ENCODE measurements at regions not wholly inside any gene's neighbourhood (a gene's known extent, or its start where the extent isn't known, plus 50 kb on each side); places are given as distances from the start of the nearest gene placed in this dataset.

DNA sequence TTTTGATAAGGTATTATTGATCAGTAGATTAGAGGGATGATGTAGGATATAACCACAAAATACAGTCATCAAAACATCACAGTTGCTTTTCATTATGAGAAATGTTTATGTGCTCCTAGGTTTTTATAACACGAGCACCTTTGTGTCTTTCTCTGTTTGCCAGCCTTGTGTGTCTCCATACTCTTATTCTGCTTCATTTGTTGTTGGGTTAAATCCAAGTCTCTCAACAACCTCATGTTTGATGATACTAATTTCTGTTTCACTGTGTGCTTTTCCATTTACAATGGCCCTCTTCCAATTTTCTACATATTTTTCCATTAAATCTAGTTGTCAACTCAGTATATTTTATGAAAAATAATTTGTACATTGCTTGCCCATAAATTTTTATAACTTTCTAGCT is 107.7 kb upstream of the POU2AF2 start:
- no peak for DNase-seq

DNA sequence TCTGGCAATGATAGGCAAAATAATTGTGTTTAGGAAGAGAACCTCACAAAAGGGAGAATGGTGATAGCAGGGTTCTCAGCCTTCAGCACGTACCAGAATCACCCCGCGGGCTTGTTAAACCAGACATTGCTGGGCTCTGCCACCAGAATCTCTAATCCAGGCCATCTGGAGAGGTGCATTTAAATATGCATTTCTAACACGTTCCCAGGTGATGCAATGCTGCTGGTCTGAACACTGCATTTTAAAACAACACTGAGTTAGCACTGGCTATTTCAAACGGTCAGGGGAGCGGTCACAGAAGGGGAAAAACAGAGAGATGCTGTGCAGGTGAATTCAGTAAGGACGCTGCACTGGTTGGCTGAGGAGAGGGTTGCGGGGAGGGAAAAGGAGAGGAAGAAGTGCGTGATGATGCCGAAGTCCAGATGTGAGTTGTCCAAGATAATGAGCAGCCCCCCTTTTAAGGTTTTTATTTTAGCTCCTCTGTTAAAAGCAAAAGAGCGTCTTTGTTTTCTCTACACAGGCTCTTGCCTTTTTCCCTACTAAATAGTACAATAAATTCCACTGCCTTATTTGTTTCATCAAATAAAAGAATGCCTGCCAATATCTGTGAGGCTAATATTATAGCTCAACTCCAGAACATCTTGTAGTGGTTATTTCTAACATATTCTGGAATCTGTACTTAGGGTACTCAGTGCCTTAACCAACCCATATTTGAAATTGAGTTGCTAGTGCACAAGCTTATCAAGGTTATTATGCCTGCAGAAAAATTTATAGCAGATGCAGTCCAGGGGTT is 109.6 kb upstream of the POU2AF2 start:
- no peak for DNase-seq

DNA sequence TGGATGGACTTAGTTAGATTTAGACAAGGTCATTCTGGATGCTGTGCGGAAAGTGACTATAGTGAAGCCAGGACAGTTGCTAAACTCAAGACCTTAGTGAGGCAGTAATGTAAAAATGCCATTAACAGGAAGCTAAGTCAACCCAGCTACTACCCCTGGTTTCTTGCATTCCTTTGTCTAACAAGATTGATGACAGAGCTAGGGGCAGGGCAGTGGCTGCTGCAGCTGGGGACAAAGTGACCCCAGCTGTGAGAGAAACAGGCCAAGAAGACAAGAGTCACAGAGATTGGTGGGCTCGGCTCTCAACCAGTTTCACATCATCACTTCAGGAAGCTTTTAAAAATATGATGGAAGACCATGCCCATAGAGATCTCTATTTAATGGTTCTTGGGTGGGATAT is 110.4 kb upstream of the POU2AF2 start:
- no peak for DNase-seq

DNA sequence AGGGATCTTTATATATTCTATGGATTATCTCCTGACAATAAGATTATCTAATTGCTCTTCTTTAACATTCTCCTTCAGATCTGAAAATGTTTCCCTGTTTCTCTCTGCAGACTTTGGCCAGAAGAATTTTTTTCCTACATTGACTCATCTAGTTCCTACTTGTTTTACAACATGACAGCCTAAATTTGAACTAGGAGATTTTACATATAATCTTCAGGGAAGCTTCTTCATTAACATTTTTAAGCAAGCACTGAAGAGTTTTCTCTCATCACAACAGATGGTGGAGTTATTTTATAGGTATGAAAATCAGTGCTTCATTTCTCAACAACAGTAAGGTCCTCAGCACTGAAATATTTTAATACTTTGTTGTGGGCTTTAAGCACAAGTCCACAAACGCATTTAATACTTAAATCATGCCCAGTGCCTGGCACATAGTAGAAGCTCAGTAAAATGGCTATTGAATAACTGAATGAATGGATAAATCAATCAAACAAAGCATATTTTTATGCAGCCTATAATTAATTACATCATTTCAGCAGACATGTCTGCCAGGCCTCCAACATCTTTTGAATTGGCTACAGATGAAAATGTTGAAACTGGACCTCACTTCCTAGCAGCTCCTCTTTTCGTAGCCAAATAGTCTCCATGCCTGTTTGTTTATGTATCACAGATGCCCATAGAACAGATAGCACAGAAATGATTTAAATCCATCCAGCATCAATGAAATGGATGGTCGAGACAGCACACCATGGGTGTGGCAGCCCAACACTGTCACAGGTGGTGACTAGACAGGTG is 117.3 kb upstream of the POU2AF2 start:
- DNase-seq: no peak

DNA sequence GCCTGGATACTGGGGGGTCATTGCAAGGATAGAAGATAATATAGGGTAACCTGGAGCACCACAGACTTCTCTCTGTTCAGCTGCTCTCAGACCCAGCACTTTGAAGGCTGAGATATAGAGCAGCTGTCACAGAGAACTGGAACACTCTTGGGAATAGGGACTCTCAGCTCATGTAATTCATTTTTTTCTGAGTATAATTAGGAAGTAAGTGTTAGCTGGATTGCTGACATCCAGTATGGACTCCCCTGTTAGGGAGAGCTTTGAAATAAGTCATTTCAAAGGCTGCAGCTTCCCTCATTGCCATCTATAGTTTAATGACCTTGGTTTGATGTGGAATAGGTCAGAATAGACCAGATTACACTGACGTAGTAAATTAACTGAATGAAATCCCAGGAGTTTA is 120.8 kb upstream of the POU2AF2 start:
- DNase-seq: no peak

DNA sequence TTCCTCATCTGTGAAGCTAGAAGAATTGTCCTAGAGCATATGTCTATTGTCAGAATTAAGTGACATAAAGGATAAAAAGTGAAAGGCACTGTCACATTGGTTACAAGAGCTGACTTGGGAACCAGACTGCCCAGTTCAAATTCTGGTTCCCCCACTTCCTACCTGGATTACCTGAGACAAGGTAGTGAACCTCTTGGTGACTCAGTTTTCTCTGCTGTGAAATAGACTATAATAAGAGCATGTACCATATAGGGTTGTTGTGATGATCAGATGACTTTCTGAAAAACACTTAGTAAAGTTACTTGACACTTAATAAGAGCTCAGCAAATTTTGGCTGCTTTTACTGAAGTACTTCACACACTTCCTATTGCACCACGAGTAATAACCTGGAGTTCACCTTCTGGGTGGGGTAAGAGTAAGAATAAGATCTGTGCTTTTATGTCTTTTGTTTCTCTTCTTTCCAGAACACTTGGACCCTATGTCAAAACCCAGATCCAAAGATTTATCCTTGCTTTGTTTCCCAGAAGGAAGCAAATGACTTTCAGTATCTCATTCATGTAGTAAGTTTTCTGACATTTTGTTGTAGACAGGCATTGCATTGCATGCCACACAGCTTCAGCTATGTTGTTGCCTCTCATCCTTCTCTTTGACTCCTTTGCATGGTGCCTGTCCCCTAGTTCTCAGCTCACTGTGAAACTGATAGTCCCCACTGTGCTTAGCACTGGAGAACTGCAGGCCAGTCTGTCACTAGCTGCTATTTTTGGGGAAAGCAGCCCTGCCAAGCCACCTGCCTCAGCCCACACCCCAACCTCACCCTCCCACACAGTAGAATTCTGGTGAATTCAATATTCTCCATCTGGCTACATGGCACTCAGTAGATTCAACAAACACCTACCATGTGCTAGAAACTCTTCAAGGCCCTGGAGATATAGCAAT is 121.8 kb upstream of the POU2AF2 start:
- no peak for DNase-seq

DNA sequence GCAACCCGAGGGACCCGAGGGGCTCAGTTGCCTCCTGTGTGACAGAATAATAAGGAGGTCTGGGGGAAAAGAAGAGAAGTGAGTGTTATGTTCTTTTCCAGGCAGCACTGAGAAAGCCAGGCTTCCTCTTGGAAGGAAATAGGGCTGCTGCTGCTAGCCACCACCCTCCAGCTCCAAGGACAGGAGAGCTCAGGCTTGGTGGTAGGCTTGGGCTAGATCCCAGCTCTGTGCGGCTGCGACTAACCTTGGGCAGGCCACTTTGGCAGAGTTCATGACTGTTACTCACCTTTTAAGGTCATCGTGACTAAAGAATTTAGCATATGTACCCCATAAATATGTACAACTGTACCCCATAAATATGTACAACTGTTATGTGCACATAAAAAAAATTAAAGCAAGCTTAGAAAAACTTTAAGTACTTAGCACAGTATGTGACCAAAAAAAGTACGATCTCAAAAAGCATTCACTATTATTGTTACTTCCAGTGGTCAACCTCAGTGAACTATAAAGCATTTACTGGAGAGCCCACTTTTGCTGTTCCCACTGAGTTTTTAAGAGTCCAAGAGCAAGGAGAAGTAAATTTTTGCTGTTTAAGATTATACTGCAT is 124.7 kb upstream of the POU2AF2 start:
- DNase-seq: no peak

DNA sequence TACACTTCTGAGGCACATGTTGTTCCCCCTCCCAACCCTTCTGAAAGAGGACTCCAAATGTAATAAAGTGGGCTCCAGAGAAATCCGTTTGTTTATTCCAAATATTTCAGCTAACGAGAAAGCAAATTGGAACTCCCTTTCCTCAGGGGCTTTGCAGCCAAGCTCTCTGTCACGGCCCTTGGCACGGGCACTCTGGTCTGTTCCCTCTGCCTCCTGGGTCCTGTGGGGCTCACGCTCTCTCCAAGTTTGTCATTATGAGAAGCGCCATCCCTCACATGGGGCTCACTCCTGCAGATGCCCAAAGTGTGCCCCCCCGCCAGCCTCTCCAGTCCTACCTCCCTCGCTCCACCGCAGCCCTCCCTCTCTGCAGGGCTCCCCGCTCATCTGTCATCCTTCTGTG is 125.4 kb upstream of the POU2AF2 start:
- DNase-seq: no peak

DNA sequence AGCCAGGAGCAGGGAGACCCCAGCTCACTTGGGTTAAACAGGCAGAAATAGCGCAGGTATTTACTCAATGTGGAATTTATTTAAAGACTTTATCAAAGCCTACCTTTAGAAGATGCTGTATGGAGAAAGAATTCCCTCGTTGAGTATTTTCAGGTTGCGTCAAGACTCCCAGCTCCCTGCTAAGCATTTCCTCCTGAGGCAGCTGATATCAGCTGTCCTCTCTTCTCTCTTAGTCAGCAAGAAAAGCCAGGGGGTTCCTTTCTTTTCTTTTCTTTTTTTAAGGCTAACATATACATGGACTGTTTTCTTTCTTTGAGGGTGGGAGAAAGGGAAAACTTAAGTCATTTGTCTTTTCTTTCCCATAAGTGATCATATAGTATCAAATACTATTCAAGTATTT is 125.8 kb upstream of the POU2AF2 start:
- DNase-seq: no peak

DNA sequence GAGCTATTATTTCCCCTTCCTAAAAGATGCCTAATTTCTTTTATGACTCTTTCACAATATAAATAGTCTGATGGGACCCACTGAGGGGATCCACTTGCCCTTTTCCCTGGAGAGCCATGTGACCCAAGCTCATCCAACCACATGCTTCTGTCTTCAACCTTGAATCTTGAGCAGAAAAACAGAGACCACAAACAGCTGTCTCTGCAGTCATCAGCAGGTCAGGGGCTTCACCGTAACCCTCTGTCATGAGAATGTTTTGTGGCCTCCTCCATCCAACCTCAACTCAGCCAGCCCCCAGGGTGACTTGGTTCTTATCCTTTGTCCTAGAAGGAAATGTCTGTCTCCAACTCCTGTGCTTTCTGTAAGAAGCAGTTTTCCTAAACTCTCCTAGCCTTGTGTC is 129.6 kb upstream of the POU2AF2 start:
- DNase-seq: no peak

DNA sequence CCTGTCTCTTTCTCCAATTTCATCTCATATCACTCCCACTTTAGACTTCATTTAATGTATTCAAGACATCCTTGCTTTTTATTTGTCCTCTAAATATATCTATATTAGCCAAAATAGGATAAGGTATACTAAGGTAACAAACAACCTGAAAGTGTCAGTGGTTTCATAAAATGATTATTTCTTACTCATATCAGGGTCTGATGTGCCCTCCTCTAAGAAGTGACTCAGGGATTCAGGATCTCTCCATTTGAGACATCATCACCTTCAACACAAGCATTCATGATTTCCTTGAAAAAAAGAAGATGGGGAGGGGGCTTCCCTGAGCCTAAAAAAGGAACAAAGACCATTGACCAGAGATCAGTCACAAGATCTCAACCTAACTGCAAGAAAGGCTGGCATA is 131.4 kb upstream of the POU2AF2 start:
- DNase-seq: no peak

DNA sequence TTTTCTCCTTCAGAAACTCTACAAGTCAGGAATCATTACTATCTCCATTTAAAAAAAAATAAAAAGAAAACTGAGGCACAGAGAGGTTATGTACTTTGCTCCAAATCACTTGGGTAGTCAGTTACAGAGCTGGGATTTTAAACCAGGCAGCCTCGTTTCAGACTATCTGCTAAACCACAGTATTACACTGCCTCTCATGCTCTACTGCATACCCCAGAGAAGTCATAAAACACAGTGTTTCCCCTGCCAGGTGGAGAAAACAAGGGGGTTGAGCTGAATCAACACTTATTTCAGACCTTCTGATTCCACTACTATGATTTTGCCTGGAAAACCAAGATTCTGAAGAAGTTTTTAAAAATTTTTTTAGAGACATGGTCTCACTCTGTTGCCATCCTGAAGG is 132.9 kb upstream of the POU2AF2 start:
- DNase-seq: no peak

DNA sequence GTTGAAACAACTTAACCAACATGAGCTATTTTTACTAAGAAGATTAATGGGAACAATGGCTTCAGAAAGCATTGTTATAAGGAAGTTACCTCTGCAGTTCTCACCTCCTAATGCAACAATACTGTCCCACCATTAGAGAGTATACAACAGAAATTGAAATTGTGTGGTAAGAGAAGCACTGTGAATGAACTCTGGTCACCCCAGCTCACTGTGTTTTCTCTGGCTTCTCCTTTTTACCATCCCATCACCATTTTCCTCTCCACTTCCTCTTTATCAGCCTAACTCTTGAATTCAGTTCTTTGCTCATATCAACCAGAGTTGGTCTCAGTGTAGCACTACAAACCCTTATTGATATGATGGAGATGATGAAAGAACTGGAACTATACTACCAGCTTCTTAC is 138.0 kb upstream of the POU2AF2 start:
- peak; percentile 24 to 64 for DNase-seq

DNA sequence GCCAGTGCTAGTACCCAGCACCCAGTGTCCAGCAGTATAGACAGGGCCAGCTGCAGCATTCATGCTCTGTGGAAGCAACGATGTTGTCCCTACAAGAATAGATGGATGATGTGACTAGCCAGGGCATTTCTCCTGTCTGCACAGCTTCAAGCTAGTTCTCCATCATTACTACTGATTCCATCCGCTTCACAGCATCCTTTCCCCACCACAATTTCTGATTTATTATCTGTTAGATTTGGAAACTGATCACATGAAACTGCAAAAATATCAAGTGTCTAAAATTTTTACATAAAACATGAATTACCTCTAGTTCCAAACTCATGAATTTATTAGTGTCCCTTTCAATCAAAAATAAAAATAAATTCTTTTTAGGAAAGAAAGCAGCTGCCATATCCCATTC is 138.9 kb upstream of the POU2AF2 start:
- no peak for DNase-seq

DNA sequence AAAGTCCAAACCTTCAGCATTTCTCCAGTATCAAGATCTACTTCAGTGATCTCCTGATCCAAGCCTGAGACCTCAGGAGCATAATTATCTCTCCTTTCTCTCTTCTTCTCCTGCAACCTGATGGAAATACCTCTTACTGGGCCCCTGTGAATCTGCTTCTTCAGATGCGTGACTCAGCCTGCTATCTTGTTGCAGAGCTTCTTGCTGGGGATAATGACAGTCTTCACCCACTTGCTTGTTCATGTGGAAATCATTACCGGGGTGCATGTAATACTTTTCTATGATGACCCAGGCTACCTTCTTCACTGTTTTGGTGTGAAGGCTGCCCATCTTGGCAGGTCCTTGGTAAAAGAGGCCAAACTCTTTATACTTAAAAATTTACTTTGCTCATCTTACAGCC is 140.0 kb upstream of the POU2AF2 start:
- DNase-seq: no peak

DNA sequence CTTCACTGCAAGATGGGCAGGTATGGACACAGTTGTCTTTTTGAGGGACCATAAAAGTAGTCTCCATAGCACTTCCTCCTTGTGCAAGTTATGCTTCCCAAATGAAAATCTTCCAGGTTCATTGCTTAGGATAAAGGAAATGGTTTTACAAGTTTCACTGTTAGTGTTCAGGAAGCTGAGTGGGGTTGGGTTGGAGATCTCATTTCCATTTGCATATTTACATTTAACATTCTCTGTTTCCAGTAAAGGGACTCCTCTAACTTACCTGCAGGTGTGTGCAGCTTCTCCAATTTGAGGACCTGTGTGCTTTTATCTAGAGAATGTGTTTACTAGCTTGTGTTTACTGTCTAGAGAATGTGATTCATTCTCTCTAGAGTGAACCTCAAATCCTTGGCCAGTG is 141.3 kb upstream of the POU2AF2 start:
- DNase-seq: no peak

DNA sequence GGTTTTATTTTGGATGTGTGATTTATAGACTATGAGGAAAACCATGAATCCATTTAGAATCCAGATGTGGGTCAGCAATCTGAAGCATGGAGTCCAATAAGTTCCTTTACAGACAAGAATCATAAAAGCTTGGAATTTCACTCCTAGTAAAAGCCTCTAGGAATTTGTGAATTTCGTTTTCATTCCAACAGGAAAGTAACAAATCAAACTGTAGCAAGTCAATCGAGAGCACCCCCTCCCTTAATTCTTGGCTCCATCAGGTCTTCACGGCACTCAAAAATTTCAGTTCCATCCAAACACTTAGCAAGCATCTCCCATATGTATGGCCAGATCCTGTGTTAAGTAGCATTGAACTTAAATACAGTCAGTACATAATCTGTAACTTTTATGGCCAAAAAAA is 143.6 kb upstream of the POU2AF2 start:
- no peak for DNase-seq

DNA sequence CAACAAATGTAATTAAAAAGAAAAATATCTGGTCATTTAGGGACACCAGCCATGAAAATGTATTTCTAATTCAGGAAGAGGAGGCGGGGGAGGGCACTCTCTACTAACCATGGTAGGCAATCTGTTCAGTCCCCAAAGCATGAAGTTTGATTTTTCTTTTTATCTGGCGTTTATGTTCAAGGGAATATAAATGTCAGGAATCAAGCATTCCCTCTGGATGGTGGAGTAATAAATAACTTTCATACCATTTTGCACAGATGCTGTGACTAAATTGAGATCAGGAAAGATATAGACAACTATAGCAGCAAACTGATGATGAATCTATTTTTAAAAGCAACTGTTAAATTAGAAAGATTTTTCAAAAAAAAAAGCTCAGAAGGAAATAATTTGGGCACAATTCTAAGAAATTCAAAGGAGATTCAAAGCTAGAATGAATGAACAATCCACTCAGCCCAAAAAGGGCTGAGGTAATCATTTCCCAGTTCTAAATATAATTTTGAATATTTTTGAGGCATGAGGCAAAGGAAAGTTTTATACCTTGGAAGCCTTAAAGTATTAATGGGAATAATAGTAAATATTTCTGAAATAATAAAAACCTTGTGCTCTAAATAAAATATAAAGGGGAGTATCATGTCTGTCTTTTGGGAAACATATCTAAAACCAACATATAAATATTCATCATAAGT is 146.4 kb upstream of the POU2AF2 start:
- no peak for DNase-seq

DNA sequence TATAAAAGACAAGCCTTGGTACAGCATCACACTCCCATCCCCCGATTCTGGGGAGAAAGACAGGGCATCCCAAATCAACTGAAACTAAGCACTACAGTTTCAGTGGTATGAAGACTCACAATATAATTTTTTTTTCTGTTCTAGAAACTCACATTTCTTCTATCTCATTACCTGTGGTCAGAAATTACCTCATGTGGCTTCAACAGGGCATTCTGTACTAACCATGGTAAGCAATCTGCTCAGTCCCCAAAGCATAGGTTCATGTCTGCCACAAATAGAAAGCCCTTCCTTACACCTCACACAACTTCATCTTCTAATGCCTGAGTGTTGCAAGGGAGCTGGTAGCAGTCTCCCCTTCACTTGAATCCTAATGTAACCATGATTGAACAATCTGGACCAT is 147.4 kb upstream of the POU2AF2 start:
- DNase-seq: no peak

DNA sequence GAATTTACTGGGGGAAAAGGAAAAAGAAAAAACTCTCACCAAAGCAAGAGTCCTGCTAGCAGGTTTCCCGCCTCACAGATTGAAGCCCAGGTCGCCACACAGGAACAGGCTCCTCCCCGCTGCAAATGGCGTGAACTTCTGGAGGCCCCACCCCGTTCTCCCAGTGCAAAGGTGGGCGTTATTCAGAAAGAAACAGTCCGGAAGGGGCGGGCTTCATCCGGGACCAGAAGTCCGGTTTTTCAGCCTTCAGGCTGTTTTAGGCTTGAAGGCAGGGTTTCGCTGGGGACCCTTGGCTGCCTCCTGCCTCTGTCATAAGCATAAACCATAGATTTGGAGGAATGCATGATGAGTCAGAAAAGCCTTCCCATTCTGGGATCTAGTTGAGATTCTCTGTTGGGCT is 148.3 kb upstream of the POU2AF2 start:
- DNase-seq: peak; percentile 17 to 51

DNA sequence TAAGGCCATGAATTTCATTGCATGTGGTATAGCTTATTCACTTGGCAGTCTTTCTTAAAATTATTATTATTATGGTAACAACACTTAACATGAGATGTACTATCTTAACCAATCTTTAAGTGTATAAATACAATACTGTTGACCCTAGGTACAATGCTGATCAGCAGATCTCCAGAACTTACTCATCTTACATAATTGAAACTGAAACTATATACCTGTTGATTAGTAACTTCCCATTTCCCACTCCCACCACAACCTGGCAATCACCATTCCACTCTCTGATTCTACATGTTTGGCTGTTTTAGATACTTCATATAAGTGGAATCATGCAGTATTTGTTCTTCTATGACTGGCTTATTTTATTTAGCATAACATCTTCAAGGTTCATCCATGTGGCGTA is 150.2 kb upstream of the POU2AF2 start:
- DNase-seq: no peak

DNA sequence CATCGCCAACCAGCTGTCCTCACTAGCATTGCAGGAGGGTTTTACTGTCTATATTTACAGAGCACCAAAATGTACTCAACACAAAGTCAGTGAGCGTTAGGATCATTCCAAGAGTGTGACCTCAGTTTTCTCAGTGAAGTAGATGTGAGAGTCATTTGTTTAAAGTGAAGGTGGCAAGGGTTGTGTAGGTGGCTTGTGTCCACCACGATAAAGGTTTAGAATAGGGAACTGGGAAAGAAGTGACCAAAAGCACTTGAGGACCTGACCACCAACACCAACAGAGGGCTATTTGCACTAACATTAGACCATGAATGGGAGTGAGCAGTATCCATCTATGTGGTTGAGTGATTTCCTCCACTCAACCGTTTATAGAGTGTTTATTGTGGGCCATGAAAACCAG is 152.5 kb upstream of the POU2AF2 start:
- DNase-seq: no peak
